Neural cell (in vitro differentiated cells): ENCODE measurements at regions not wholly inside any gene's neighbourhood (a gene's known extent, or its start where the extent isn't known, plus 50 kb on each side); places are given as distances from the start of the nearest gene placed in this dataset.

Source experiments
- H2AFZ ChIP-seq: fragments of 200-600, 300-800 bp; sonication (generic), shearing (Covaris generic); 2 replicates; pipeline ENCODE4 v1.6.0; 2014; ENCODE audit warnings: low read depth, mild to moderate bottlenecking, antibody characterized with exemption, low read length, moderate library complexity
- H3F3A ChIP-seq: fragments of 200-600 bp; shearing (Covaris generic); 2 replicates; pipeline ENCODE4 v1.6.1; 2016; ENCODE audit warnings: mild to moderate bottlenecking, moderate library complexity, mixed read lengths, antibody characterized with exemption, low read length; ENCODE audit not compliant: insufficient read depth, poor library complexity, severe bottlenecking
- H3K27ac ChIP-seq: fragments of 200-600, 300-800 bp; sonication (generic), shearing (Covaris generic); 2 replicates; pipeline ENCODE4 v1.5.1; 2014; ENCODE audit warnings: mild to moderate bottlenecking, low read length, moderate library complexity
- H3K27me3 ChIP-seq: fragments of 300-800, 200-600 bp; sonication (generic), shearing (Covaris generic); 2 replicates; pipeline ENCODE4 v1.6.0; 2014; ENCODE audit warnings: mild to moderate bottlenecking, low read depth, low read length, moderate library complexity; ENCODE audit not compliant: insufficient read depth
- H3K36me3 ChIP-seq: fragments of 300-800, 200-600 bp; sonication (generic), shearing (Covaris generic); 2 replicates; pipeline ENCODE4 v1.5.1; 2014; ENCODE audit warnings: mild to moderate bottlenecking, antibody characterized with exemption, low read length, moderate library complexity; ENCODE audit not compliant: insufficient read depth
- H3K4me2 ChIP-seq: fragments of 300-800, 200-600 bp; sonication (generic), shearing (Covaris generic); 2 replicates; pipeline ENCODE4 v1.6.0; 2014; ENCODE audit warnings: mild to moderate bottlenecking, low read length
- H3K4me3 ChIP-seq: fragments of 300-800, 200-600 bp; sonication (generic), shearing (Covaris generic); 2 replicates; pipeline ENCODE4 v1.5.1; 2014; ENCODE audit warnings: mild to moderate bottlenecking, low read length, moderate library complexity
- H3K79me2 ChIP-seq: fragments of 200-600 bp; shearing (Covaris generic); replicated peaks from 2 replicates; pipeline ENCODE4 v1.6.0; 2014; ENCODE audit warnings: mild to moderate bottlenecking, low read length, moderate library complexity; ENCODE audit not compliant: insufficient read depth
- H3K9ac ChIP-seq: fragments of 300-800, 200-600 bp; sonication (generic), shearing (Covaris generic); 2 replicates; pipeline ENCODE4 v1.6.1; 2016; ENCODE audit warnings: mild to moderate bottlenecking, low read length, mixed read lengths
- H3K9me2 ChIP-seq: fragments of 200-600 bp; shearing (Covaris generic); 2 replicates; pipeline ENCODE4 v1.6.1; 2016; ENCODE audit warnings: mild to moderate bottlenecking, low read length, mixed read lengths; ENCODE audit not compliant: insufficient read depth
- H3K9me3 ChIP-seq: fragments of 200-600, 300-800 bp; sonication (generic), shearing (Covaris generic); 2 replicates; pipeline ENCODE4 v1.6.1; 2016; ENCODE audit warnings: mild to moderate bottlenecking, mixed run types, low read length, moderate library complexity, mixed read lengths
- H4K20me1 ChIP-seq: fragments of 200-600 bp; shearing (Covaris generic); 2 replicates; pipeline ENCODE4 v1.6.1; 2016; ENCODE audit warnings: mild to moderate bottlenecking, mixed run types; ENCODE audit not compliant: insufficient read depth
- EP300 ChIP-seq: fragments of 450-650 bp; conservative IDR thresholded peaks from 2 replicates; pipeline ENCODE4 v1.6.1; 2014; ENCODE audit warnings: antibody characterized with exemption, mild to moderate bottlenecking, moderate library complexity; ENCODE audit not compliant: poor library complexity, severe bottlenecking
- EZH2 ChIP-seq: fragments of 200-600, 300-800 bp; shearing (Covaris generic), sonication (generic); IDR thresholded peaks from 2 replicates; pipeline ENCODE4 v1.6.1; 2014; ENCODE audit warnings: antibody characterized with exemption, low read length, borderline replicate concordance, mild to moderate bottlenecking; ENCODE audit not compliant: insufficient read depth, poor library complexity, severe bottlenecking
- MXI1 ChIP-seq: fragments of 450-650 bp; conservative IDR thresholded peaks from 2 replicates; pipeline ENCODE4 v1.6.1; 2014; ENCODE audit warnings: antibody characterized with exemption, mild to moderate bottlenecking; ENCODE audit not compliant: poor library complexity, severe bottlenecking
- POLR2AphosphoS5 ChIP-seq: IDR thresholded peaks from 2 replicates; pipeline ENCODE4 v1.6.1; 2012
- RAD21 ChIP-seq: fragments of 450-650 bp; conservative IDR thresholded peaks from 2 replicates; pipeline ENCODE4 v1.6.1; 2014; ENCODE audit warnings: antibody characterized with exemption, mild to moderate bottlenecking, moderate library complexity
- REST ChIP-seq: IDR thresholded peaks from 2 replicates; pipeline ENCODE4 v1.6.1; 2012; ENCODE audit warnings: borderline replicate concordance
- SMC3 ChIP-seq: fragments of 450-650 bp; conservative IDR thresholded peaks from 2 replicates; pipeline ENCODE4 v1.6.1; 2014; ENCODE audit warnings: antibody characterized with exemption, mild to moderate bottlenecking, moderate library complexity; ENCODE audit not compliant: poor library complexity
- TAF1 ChIP-seq: IDR thresholded peaks from 2 replicates; pipeline ENCODE4 v1.6.1; 2012; ENCODE audit warnings: low read depth
- TF ChIP-seq, protein P1 (sequence below): fragments of 450-650 bp; IDR thresholded peaks from 2 replicates; pipeline ENCODE4 v1.5.1; 2014; ENCODE audit warnings: antibody characterized with exemption, mild to moderate bottlenecking, moderate library complexity; ENCODE audit not compliant: poor library complexity, severe bottlenecking

GRCh38 chr2:128640166-128640844 is 321.6 kb upstream of the HS6ST1 start:
- Histone ChIP-seq H3K4me2 (no peak overlapping the region), H3K27ac (no peak overlapping the region), H3K9me3 (no peaks in the 10 kb centered on the region), H4K20me1 (no peaks in the 10 kb centered on the region), H2AFZ (no peak overlapping the region), H3K27me3 (no peaks in the 10 kb centered on the region), H3K79me2 (no peaks in the 10 kb centered on the region), H3K9ac (no peak overlapping the region), H3F3A (no peaks in the 10 kb centered on the region), H3K36me3 (no peaks in the 10 kb centered on the region), H3K4me3 (no peak overlapping the region), H3K9me2 (no peaks in the 10 kb centered on the region)
- TF ChIP-seq TAF1 (no peak), EP300 (no peak), MXI1 (no peak), REST (no peak), EZH2 (no peak), RAD21 (no peak), POLR2AphosphoS5 (no peak), SMC3 (no peak)
- TF ChIP-seq, protein P1, sequence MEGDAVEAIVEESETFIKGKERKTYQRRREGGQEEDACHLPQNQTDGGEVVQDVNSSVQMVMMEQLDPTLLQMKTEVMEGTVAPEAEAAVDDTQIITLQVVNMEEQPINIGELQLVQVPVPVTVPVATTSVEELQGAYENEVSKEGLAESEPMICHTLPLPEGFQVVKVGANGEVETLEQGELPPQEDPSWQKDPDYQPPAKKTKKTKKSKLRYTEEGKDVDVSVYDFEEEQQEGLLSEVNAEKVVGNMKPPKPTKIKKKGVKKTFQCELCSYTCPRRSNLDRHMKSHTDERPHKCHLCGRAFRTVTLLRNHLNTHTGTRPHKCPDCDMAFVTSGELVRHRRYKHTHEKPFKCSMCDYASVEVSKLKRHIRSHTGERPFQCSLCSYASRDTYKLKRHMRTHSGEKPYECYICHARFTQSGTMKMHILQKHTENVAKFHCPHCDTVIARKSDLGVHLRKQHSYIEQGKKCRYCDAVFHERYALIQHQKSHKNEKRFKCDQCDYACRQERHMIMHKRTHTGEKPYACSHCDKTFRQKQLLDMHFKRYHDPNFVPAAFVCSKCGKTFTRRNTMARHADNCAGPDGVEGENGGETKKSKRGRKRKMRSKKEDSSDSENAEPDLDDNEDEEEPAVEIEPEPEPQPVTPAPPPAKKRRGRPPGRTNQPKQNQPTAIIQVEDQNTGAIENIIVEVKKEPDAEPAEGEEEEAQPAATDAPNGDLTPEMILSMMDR = no peak

- Histone ChIP-seq H4K20me1 (no peaks in the 10 kb centered on the region), H3K27me3 (no peaks in the 10 kb centered on the region), H3K79me2 (no peaks in the 10 kb centered on the region), H3K9ac (no peak overlapping the region), H3K9me3 (no peaks in the 10 kb centered on the region), H3F3A (no peaks in the 10 kb centered on the region), H3K36me3 (no peaks in the 10 kb centered on the region), H3K4me3 (no peak overlapping the region), H3K9me2 (no peaks in the 10 kb centered on the region), H2AFZ (no peak overlapping the region), H3K4me2 (no peak overlapping the region), H3K27ac (no peak overlapping the region)
- no peak for TF ChIP-seq REST
- TF ChIP-seq, protein P1 = no peak
- no peak for TF ChIP-seq POLR2AphosphoS5
- no peak for TF ChIP-seq SMC3
- no peak for TF ChIP-seq TAF1
- no peak for TF ChIP-seq EZH2
- TF ChIP-seq MXI1 = no peak
- TF ChIP-seq RAD21 = no peak
- TF ChIP-seq EP300 = no peak
These were observed 322.2 kb upstream of the HS6ST1 start for GRCh38 chr2:128640845-128641360.
